Glomerular endothelial cell (primary cell): ENCODE measurements at regions not wholly inside any gene's neighbourhood (a gene's known extent, or its start where the extent isn't known, plus 50 kb on each side); places are given as distances from the start of the nearest gene placed in this dataset.
"Not testable (repeated sequence)": the region's sequence is repeated elsewhere in the genome, so short reads cannot be mapped to it uniquely, and the experiment has no call there.

Experiments used
- DNase-seq: peaks from one replicate; pipeline ENCODE4 v3.0.0-alpha.2; 2011; ENCODE audit warnings: low read depth, low spot score; ENCODE audit errors: extremely low read depth

DNA sequence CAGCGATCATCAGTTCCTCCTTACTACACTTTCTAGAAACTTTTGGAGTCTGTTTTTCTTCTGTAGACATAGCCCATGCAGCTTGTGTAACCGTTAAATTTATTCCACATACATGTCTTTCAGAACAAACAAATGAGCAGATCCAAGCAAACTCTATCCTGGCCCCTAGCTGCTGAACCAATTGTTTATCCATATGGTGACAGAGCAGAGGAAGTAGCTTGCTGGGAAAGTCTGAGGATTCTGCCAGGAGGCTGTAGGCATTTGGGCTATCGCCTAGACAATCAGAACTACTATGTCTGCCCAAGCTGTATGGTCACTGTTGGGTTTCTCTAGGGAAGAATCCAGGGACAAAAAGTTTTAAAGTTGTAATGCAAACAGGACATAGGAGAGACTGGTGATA, 343.7 kb downstream of the SPRY2 start:
- DNase-seq, result no peak

DNA sequence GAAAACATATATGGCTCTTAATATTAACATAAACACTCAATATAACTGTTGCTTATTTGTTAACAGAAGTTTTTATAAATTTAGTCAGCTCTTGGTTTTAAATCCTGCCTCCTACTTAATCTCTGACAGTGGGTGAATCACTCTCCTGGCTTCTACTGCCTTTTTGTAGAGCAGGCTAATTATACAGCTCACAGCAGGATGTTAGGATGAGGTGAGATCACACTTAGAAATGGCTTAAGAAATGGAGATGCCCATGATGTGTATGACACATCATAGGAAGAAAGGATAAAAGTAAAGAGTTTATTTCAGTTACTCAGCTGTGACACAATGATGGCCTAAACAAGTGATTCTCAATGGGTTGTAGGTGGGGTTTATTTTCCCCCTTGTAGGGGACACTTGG, 345.6 kb downstream of the SPRY2 start:
- peak; percentile 14 for DNase-seq

DNA sequence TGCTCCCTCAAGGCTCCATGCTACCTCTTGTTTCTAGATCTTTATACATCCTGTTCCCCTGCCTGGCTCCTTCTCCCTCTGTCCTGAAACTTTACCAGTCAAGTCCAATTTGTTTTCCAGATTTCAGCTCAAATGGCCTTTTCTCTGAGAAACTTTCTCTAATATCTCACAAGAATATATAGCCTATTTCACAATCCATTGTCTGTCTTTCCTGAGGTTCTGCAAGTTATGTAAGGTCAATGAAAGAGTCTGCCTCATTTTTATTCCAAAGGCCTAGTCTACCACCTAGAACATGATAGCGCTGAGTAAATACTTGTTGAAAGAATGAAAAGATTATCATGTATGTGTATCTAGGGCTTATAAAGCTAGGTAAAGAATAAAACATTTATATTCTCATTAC, 348.8 kb downstream of the SPRY2 start:
- no peak for DNase-seq

DNA sequence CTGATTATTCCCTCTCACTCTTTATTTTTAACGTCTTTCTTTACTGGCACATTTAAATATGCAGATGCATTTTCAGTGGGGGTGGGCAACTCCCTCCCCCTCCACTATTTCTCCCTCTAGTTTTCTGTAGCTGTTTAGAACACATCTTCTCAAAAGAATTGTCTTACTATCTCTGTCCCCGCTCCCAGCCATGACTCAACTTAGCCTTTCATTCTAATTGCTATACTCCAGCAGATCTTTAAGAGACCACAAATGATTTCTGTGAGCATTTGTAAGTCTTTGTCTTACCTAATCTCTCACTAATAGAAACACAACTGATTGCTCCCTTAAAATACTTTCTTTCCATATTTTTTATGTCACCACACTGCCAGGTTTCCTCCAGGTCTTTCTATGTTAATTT, 350.9 kb downstream of the SPRY2 start:
- DNase-seq, result no peak

DNA sequence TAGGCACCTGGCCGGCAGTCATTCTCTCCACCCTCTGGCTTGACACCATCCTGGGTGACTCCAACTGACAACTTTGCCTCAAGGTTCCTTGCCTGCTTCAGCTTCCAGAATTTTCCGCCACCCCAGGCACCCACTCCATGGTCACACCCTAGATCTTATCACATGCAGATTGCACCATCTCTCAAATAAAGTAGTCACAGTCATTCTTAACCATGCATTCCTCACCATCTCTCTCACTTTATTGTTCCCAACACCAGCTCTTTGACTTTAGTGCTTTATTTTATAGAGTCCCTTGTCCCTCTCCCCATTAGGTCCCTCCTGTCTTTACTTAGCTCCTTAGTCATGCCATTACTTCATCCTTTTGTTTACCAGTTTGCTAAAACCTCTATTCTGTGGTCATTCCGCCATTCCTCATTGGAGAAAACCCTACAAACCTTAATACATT, 351.7 kb downstream of the SPRY2 start:
- no peak for DNase-seq

GRCh38 chr13:79988573-79988972, 352.4 kb downstream of the SPRY2 start:
- DNase-seq, result no peak

GRCh38 chr13:79987761-79988160, 353.2 kb downstream of the SPRY2 start:
- DNase-seq, result no peak

DNA sequence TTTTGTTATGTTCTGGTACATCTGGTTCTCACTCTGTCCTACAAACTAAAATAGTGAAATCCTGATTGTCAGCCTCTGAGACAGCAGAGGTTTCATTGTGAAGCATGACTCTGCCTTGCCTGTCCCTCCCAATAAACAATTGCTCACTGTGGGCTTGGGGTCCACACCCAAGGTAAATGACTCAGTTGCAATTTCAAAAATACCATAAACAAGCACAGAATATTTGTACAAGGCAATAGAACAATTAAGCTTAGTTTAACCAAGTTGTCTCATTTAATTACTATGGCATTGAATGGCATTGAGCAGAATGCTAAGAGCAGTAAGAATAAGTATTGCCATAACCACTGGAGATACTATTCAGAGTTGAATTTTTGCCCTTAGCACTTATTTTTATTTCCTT, 353.6 kb downstream of the SPRY2 start:
- no peak for DNase-seq

- DNase-seq, result no peak
These were observed 354.0 kb downstream of the SPRY2 start for GRCh38 chr13:79986890-79987289.

GRCh38 chr13:79974935-79975650, 365.8 kb downstream of the SPRY2 start:
- not testable (repeated sequence) for DNase-seq

- no peak for DNase-seq
These were observed 367.4 kb downstream of the SPRY2 start for GRCh38 chr13:79973533-79973963.

GRCh38 chr13:79972066-79972569, 368.8 kb downstream of the SPRY2 start:
- DNase-seq, result no peak

GRCh38 chr13:79966493-79966895, 374.4 kb downstream of the SPRY2 start:
- DNase-seq, result no peak

DNA sequence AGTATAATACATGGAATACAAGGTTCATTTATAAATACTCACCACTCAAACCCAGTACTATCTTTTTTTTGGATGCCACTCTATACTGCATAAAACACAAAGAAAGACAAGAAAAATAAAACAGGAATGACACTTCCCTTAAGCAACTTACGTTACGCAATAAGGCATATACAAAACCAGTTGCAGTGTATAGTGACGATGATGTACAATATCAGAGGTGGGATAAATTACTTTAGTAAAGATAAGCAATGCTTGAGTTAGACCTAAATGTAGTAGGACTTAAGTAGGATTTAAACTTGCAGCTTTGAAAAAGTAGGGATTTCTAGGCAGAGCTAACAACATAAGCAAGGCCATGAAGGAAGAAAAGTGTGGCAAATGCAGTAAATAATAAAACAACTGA, 374.9 kb downstream of the SPRY2 start:
- no peak for DNase-seq

- no peak for DNase-seq
These were observed 394.4 kb downstream of the SPRY2 start for GRCh38 chr13:79946556-79946955.

DNA sequence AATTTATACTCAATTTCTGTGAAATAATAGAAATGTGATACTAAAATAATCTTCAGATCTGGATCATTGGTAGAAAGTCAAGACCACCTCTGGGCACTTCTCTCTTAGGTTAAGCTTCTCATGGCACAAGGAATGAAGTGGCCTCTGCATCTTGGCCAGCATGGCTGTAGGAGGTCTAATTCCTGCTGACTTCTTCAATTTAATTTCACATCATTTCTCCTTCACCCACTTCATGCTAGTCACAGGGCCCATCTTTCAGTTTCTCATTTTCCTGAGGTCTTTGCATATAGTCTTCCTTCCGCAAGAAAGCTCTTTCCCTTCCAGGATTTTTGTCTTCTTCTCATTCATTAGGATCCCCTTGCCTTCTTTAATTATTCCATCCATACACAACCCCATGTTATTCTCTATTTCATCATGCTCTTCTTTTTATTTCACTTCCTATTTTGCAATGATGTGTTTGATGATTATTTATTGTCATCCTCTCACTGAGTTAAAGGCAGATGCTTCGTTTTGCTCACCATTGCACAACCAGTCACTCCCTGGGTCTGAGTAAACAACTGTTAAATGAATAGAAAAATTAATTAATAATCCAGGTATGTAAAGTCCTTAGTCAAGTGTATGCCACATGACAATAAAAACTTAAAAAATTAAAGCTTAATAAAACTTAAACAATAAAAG, 397.4 kb downstream of the SPRY2 start:
- no peak for DNase-seq

DNA sequence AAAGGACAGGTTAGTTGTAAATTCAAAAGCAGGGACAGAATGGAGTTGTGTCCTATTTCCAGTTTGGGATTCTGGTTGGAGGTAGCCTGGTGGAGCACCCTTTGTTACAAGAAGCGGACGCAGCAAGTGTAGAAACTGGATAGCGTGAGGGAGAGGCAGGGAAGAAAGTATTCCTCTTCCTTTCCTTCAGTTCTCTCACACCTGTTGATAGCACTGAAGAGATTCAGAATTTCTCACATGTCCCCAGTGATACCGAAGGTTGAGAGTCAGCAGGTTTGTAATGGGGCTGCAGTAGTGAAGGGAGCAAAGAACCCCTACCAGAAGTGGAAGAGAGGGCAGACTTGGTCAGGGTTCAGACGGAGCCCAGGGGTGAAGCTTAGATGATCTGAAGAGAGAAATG, 399.2 kb downstream of the SPRY2 start:
- DNase-seq, result no peak

GRCh38 chr13:79939689-79940088, 401.2 kb downstream of the SPRY2 start:
- no peak for DNase-seq

- DNase-seq, result no peak
These were observed 403.1 kb downstream of the SPRY2 start for GRCh38 chr13:79937771-79938216.

DNA sequence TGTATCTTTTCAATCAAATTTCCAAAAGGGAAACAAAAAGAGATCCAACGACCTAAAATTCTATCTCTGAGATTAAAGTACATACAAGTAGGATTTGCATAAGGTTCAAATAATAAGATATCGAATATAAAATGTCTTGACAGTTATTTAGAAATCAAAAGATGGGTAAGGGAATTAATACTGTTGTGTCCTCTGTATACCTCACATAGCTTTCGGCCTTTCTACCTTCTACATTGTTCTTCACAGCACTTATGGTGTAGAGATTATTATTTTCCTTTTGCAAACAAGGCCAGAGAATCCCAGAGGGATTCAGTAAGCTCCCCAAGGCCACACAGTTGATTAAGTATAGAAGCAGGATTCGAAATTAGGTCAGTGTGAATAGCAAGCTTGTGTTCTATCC, 403.6 kb downstream of the SPRY2 start:
- DNase-seq, result no peak

GRCh38 chr13:79936368-79937136, 404.4 kb downstream of the SPRY2 start:
- peak; percentile 100 for DNase-seq
